HCT116 (cell line): ENCODE measurements at regions not wholly inside any gene's neighbourhood (a gene's known extent, or its start where the extent isn't known, plus 50 kb on each side); places are given as distances from the start of the nearest gene placed in this dataset.

Source experiments
- ATAC-seq: fragments of 200-7000 bp; cut with Tn5 transposase; 2 replicates; pipeline ENCODE4 v1.9.1; 2020; ENCODE audit warnings: mild to moderate bottlenecking, moderate library complexity
- BruUV-seq: library from RNA; stranded (reverse); fragments of 400-500 nt; replicated peaks from 2 replicates; lab custom pipeline; 2021; lab: Mats Ljungman, UMichigan
- CTCF ChIA-PET: fragments of 300-600 bp; sonication (Branson Sonifier 250); formaldehyde crosslinking; loops from one replicate; lab custom pipeline; 2021; ENCODE audit warnings: antibody characterized with exemption; lab: Charles Lee
- POLR2A ChIA-PET: fragments of 300-600, 350-600 bp; sonication (Branson Sonifier 250); formaldehyde crosslinking; loops from one replicate; lab custom pipeline; 2021; ENCODE audit warnings: antibody characterized with exemption; lab: Charles Lee
- RAD21 ChIA-PET, 2 experiments: fragments of 300-600 bp; sonication (Branson Sonifier 250); formaldehyde crosslinking; loops; one replicate each; lab custom pipeline; 2023; ENCODE audit warnings: low total read pairs in 2 of 2; ENCODE audit not compliant: uncharacterized antibody in 2 of 2, unreplicated experiment in 2 of 2, low non-redundant PET in 1 of 2; lab: Charles Lee
- DNase-seq: peaks from one replicate; pipeline ENCODE4 v3.0.0-alpha.2; 2010; ENCODE audit warnings: low read depth, low spot score
- H2AFZ ChIP-seq: fragments of 200-600 bp; shearing (Covaris generic), sonication (generic); 2 replicates; pipeline ENCODE4 v1.6.1; 2017; ENCODE audit warnings: low read depth, mixed run types, mixed read lengths, antibody characterized with exemption, low read length; ENCODE audit not compliant: poor library complexity, severe bottlenecking
- H3K27ac ChIP-seq: 2 replicates; pipeline ENCODE4 v1.5.1; 2012; ENCODE audit warnings: low read depth, low read length
- H3K27me3 ChIP-seq: fragments of 200-600 bp; sonication (generic); 2 replicates; pipeline ENCODE4 v1.6.1; 2016; ENCODE audit warnings: mixed run types, low read length, mixed read lengths; ENCODE audit not compliant: insufficient read depth
- H3K36me3 ChIP-seq, 2 experiments: fragments of 200-500 bp in 1 of 2; fragments of 200-600 bp in 1 of 2; sonication (Bioruptor generic) in 1 of 2; sonication (generic) in 1 of 2; 2 replicates each; pipeline versions ENCODE4 v1.5.1 to v1.6.1; 2014 to 2016; ENCODE audit warnings: low read length in 2 of 2, inconsistent platforms in 1 of 2, mixed read lengths in 1 of 2, mixed run types in 1 of 2; ENCODE audit not compliant: insufficient read depth in 2 of 2, control insufficient read depth in 1 of 2
- H3K4me1 ChIP-seq, 2 experiments: fragments of 200-600 bp in 1 of 2; sonication (generic) in 1 of 2; 2 replicates each; pipeline versions ENCODE4 v1.5.1 to v1.6.1; 2012 to 2017; ENCODE audit warnings: low read length in 2 of 2, inconsistent platforms in 1 of 2, mild to moderate bottlenecking in 1 of 2, mixed read lengths in 1 of 2, mixed run types in 1 of 2, moderate library complexity in 1 of 2; ENCODE audit not compliant: insufficient read depth in 2 of 2, control insufficient read depth in 1 of 2
- H3K4me2 ChIP-seq: fragments of 200-600 bp; sonication (generic); 2 replicates; pipeline ENCODE4 v1.6.1; 2017; ENCODE audit warnings: mixed run types, low read length, mixed read lengths
- H3K4me3 ChIP-seq, 2 experiments: fragments of 200-600 bp in 1 of 2; sonication (generic) in 1 of 2; replicated peaks in 1 of 2; 2 replicates each; pipeline ENCODE4 v1.5.1; 2011 to 2016; ENCODE audit warnings: low read length in 2 of 2, control low read depth in 1 of 2, low read depth in 1 of 2, mild to moderate bottlenecking in 1 of 2, mixed read lengths in 1 of 2, mixed run types in 1 of 2
- H3K79me2 ChIP-seq: fragments of 200-600 bp; sonication (generic); 2 replicates; pipeline ENCODE4 v1.6.1; 2017; ENCODE audit warnings: mild to moderate bottlenecking, mixed run types, low read length, moderate library complexity, mixed read lengths; ENCODE audit not compliant: insufficient read depth
- H3K9ac ChIP-seq: fragments of 200-600 bp; sonication (generic); 2 replicates; pipeline ENCODE4 v1.6.1; 2016; ENCODE audit warnings: low read length, mixed read lengths
- H3K9me2 ChIP-seq: fragments of 200-600 bp; sonication (generic), shearing (Covaris generic); 2 replicates; pipeline ENCODE4 v1.6.1; 2017; ENCODE audit warnings: mixed run types, mild to moderate bottlenecking, moderate library complexity; ENCODE audit not compliant: insufficient read depth
- H3K9me3 ChIP-seq, 2 experiments: fragments of 200-500 bp in 1 of 2; fragments of 200-600 bp in 1 of 2; sonication (Bioruptor generic) in 1 of 2; sonication (generic) in 1 of 2; 2 replicates each; pipeline ENCODE4 v1.6.1; 2014 to 2017; ENCODE audit warnings: low read length in 2 of 2, mixed read lengths in 2 of 2, inconsistent platforms in 1 of 2, low read depth in 1 of 2, mild to moderate bottlenecking in 1 of 2, mixed run types in 1 of 2, moderate library complexity in 1 of 2; ENCODE audit not compliant: control insufficient read depth in 1 of 2, insufficient read depth in 1 of 2
- H4K20me1 ChIP-seq: fragments of 200-600 bp; sonication (generic), shearing (Covaris generic); 2 replicates; pipeline ENCODE4 v1.6.1; 2017; ENCODE audit warnings: mixed run types, mild to moderate bottlenecking, moderate library complexity; ENCODE audit not compliant: insufficient read depth
- CEBPB ChIP-seq: IDR thresholded peaks from 2 replicates; pipeline ENCODE4 v1.6.1; 2012; ENCODE audit warnings: low read depth
- CTCF ChIP-seq, 3 experiments: fragments of 200-600 bp in 1 of 3; sonication (generic) in 1 of 3; IDR thresholded peaks in 2 of 3; conservative IDR thresholded peaks in 1 of 3; 2 replicates each; pipeline ENCODE4 v1.5.1; 2012 to 2017; ENCODE audit warnings: low read depth in 2 of 3, low read length in 2 of 3, antibody characterized with exemption in 1 of 3, borderline replicate concordance in 1 of 3, control low read depth in 1 of 3, mild to moderate bottlenecking in 1 of 3, mixed read lengths in 1 of 3, mixed run types in 1 of 3, moderate library complexity in 1 of 3; ENCODE audit not compliant: insufficient read depth in 1 of 3
- ELF1 ChIP-seq: IDR thresholded peaks from 2 replicates; pipeline ENCODE4 v1.6.1; 2012; ENCODE audit warnings: low read depth, borderline replicate concordance
- EZH2phosphoT487 ChIP-seq: fragments of 200-600 bp; IDR thresholded peaks from 2 replicates; pipeline ENCODE4 v1.6.1; 2018; ENCODE audit warnings: antibody characterized with exemption, borderline replicate concordance
- FOSL1 ChIP-seq: IDR thresholded peaks from 2 replicates; pipeline ENCODE4 v1.6.1; 2012; ENCODE audit warnings: low read depth
- JUND ChIP-seq: IDR thresholded peaks from 2 replicates; pipeline ENCODE4 v1.6.1; 2012
- MAX ChIP-seq: IDR thresholded peaks from 2 replicates; pipeline ENCODE4 v1.6.1; 2012
- POLR2A ChIP-seq: IDR thresholded peaks from 2 replicates; pipeline ENCODE4 v1.7.0; 2011; ENCODE audit warnings: borderline replicate concordance; ENCODE audit not compliant: insufficient read depth, insufficient read length; ENCODE audit errors: extremely low read depth
- POLR2AphosphoS5 ChIP-seq: IDR thresholded peaks from 2 replicates; pipeline ENCODE4 v1.6.1; 2011; ENCODE audit warnings: mild to moderate bottlenecking, low read depth, low read length, moderate library complexity
- REST ChIP-seq: IDR thresholded peaks from 2 replicates; pipeline ENCODE4 v1.6.1; 2012; ENCODE audit warnings: low read depth
- SIN3A ChIP-seq: IDR thresholded peaks from 2 replicates; pipeline ENCODE4 v1.6.1; 2012; ENCODE audit warnings: low read depth
- SP1 ChIP-seq: IDR thresholded peaks from 2 replicates; pipeline ENCODE4 v1.6.1; 2012; ENCODE audit warnings: low read depth
- TCF7L2 ChIP-seq: IDR thresholded peaks from 2 replicates; pipeline ENCODE4 v1.7.0; 2011; ENCODE audit warnings: borderline replicate concordance, inconsistent platforms; ENCODE audit not compliant: insufficient read depth, insufficient read length; ENCODE audit errors: extremely low read depth
- ZBTB33 ChIP-seq: IDR thresholded peaks from 2 replicates; pipeline ENCODE4 v1.6.1; 2011; ENCODE audit warnings: mild to moderate bottlenecking, low read length, moderate library complexity; ENCODE audit not compliant: insufficient replicate concordance; ENCODE audit errors: extremely low read depth
- intact Hi-C: fragments of 100-400 bp; cut with micrococcal nuclease; formaldehyde crosslinking; loops from 2 replicates; pipeline ENCODE4 v1.10.0; 2022

GRCh38 chr11:80415580-80415979 is 974.8 kb upstream of the TENM4 start:
- Histone ChIP-seq H3K4me2 (no peak overlapping the region), H3K36me3 (no peaks in the 10 kb centered on the region), H3K4me3 (no peak overlapping the region), H3K9me2 (no peaks in the 10 kb centered on the region), H3K27me3 (no peaks in the 10 kb centered on the region), H3K79me2 (no peaks in the 10 kb centered on the region), H3K9me3 (peaks cover 10 to 17% of the 10 kb centered on the region in 2 experiments; a peak in 2 of 4 replicates), H3K4me1 (no peaks in the 10 kb centered on the region), H2AFZ (no peak overlapping the region), H4K20me1 (no peaks in the 10 kb centered on the region), H3K27ac (no peak overlapping the region), H3K9ac (no peak overlapping the region)
- CTCF ChIA-PET, result no interaction called here
- no TSS peak for BruUV-seq
- POLR2A ChIA-PET, result no interaction called here
- ATAC-seq (no peak), DNase-seq (no peak)
- TF ChIP-seq MAX (no peak), ELF1 (no peak), REST (no peak), CEBPB (no peak), EZH2phosphoT487 (no peak), FOSL1 (no peak), POLR2A (no peak), JUND (no peak), CTCF (IDR thresholded peaks at IDR 0.05 in 2 of 3, conservative IDR thresholded peaks at IDR 0.05 in 1 of 3; ENCODE audit: borderline replicate concordance in 1 of 3, insufficient read depth in 1 of 3, low read depth in 2 of 3, low read length in 2 of 3) (no peak), TCF7L2 (no peak), SIN3A (no peak), SP1 (no peak), POLR2AphosphoS5 (no peak), ZBTB33 (no peak)
- RAD21 ChIA-PET, result no interaction called here
- intact Hi-C loops, result no loop called here
